GM12878 (cell line): ENCODE measurements at regions not wholly inside any gene's neighbourhood (a gene's known extent, or its start where the extent isn't known, plus 50 kb on each side); places are given as distances from the start of the nearest gene placed in this dataset.

Experiments used
- BACH1 ChIP-seq: fragments of 450-650 bp; IDR thresholded peaks from 2 replicates; pipeline ENCODE4 v1.6.1; 2017; ENCODE audit warnings: mild to moderate bottlenecking, borderline replicate concordance
- CEBPB ChIP-seq, 2 experiments: fragments of 150-350 bp in 1 of 2; IDR thresholded peaks; 2 replicates each; pipeline ENCODE4 v1.6.1; 2012 to 2014; ENCODE audit warnings: low read depth in 2 of 2, low read length in 2 of 2, borderline replicate concordance in 1 of 2, inconsistent platforms in 1 of 2
- CUX1 ChIP-seq: IDR thresholded peaks from 2 replicates; pipeline ENCODE4 v1.6.1; 2012; ENCODE audit warnings: improper control_type of control experiment, low read depth, low read length; ENCODE audit not compliant: insufficient replicate concordance
- E4F1 ChIP-seq: fragments of 450-650 bp; IDR thresholded peaks from 2 replicates; pipeline ENCODE4 v1.6.1; 2018; ENCODE audit warnings: borderline replicate concordance, mild to moderate bottlenecking; ENCODE audit not compliant: partially characterized antibody
- EZH2 ChIP-seq: IDR thresholded peaks from 2 replicates; pipeline ENCODE4 v1.6.1; 2012; ENCODE audit warnings: low read depth, mild to moderate bottlenecking, control low read depth, inconsistent platforms, low read length, borderline replicate concordance; ENCODE audit not compliant: control insufficient read depth
- JUNB ChIP-seq: IDR thresholded peaks from 2 replicates; pipeline ENCODE4 v1.6.1; 2016; ENCODE audit warnings: antibody characterized with exemption, mild to moderate bottlenecking
- MAX ChIP-seq: IDR thresholded peaks from 2 replicates; pipeline ENCODE4 v1.6.1; 2012; ENCODE audit warnings: low read depth, low read length, improper control_type of control experiment
- MEF2B ChIP-seq: fragments of 450-650 bp; IDR thresholded peaks from 2 replicates; pipeline ENCODE4 v1.6.1; 2018; ENCODE audit warnings: mild to moderate bottlenecking, moderate library complexity; ENCODE audit not compliant: partially characterized antibody, poor library complexity, severe bottlenecking
- MTA2 ChIP-seq: fragments of 450-650 bp; IDR thresholded peaks from 2 replicates; pipeline ENCODE4 v1.6.1; 2016; ENCODE audit warnings: low read depth, mild to moderate bottlenecking, moderate library complexity
- MYC ChIP-seq: IDR thresholded peaks from 2 replicates; pipeline ENCODE4 v1.6.1; 2011; ENCODE audit warnings: mild to moderate bottlenecking, low read length, moderate library complexity, inconsistent platforms; ENCODE audit not compliant: insufficient read depth, insufficient replicate concordance, insufficient read length, severe bottlenecking
- PBX3 ChIP-seq: IDR thresholded peaks from 2 replicates; pipeline ENCODE4 v1.6.1; 2011; ENCODE audit warnings: mild to moderate bottlenecking, low read depth, low read length, moderate library complexity; ENCODE audit not compliant: insufficient replicate concordance
- PKNOX1 ChIP-seq: fragments of 450-650 bp; IDR thresholded peaks from 2 replicates; pipeline ENCODE4 v1.6.1; 2016; ENCODE audit warnings: mild to moderate bottlenecking
- RB1 ChIP-seq: fragments of 450-650 bp; formaldehyde crosslinking; IDR thresholded peaks from 2 replicates; pipeline ENCODE4 v1.6.1; 2017; ENCODE audit warnings: mild to moderate bottlenecking, borderline replicate concordance
- RELA ChIP-seq: fragments of 450-650 bp; IDR thresholded peaks from 2 replicates; pipeline ENCODE4 v1.8.0; 2014; ENCODE audit warnings: borderline replicate concordance; ENCODE audit not compliant: partially characterized antibody
- SMAD5 ChIP-seq: IDR thresholded peaks from 2 replicates; pipeline ENCODE4 v1.6.1; 2016; ENCODE audit warnings: antibody characterized with exemption, low read depth
- TAF1 ChIP-seq: IDR thresholded peaks from 2 replicates; pipeline ENCODE4 v1.6.1; 2011; ENCODE audit warnings: mild to moderate bottlenecking, low read depth, low read length, borderline replicate concordance
- TBL1XR1 ChIP-seq: IDR thresholded peaks from 2 replicates; pipeline ENCODE4 v1.6.1; 2012; ENCODE audit warnings: low read depth, low read length, improper control_type of control experiment
- USF2 ChIP-seq: IDR thresholded peaks from 2 replicates; pipeline ENCODE4 v1.6.1; 2011; ENCODE audit warnings: low read depth, low read length, improper control_type of control experiment, borderline replicate concordance
- ZZZ3 ChIP-seq: IDR thresholded peaks from 2 replicates; pipeline ENCODE4 v1.6.1; 2011; ENCODE audit warnings: low read depth; ENCODE audit not compliant: control insufficient read depth, insufficient read length

GRCh38 chr2:144213797-144214196 is 306.1 kb downstream of the ZEB2 start (continued):
- no peak for TF ChIP-seq MYC
- peak; percentile 98 for TF ChIP-seq MTA2
- no peak for TF ChIP-seq SMAD5
- no peak for TF ChIP-seq BACH1
- peak; percentile 97 for TF ChIP-seq TBL1XR1
- peak; percentile 49 for TF ChIP-seq RELA
- no peak for TF ChIP-seq ZZZ3
- TF ChIP-seq CUX1, result no peak
- no peak for TF ChIP-seq PBX3
- no peak for TF ChIP-seq E4F1
- no peak for TF ChIP-seq RB1
- no peak for TF ChIP-seq CEBPB (IDR thresholded peaks at IDR 0.05; ENCODE audit: borderline replicate concordance in 1 of 2, low read depth in 2 of 2, low read length in 2 of 2)
- no peak for TF ChIP-seq EZH2
- TF ChIP-seq JUNB, result peak; percentile 73
- TF ChIP-seq TAF1, result no peak
- TF ChIP-seq PKNOX1, result no peak
- TF ChIP-seq USF2, result no peak
- TF ChIP-seq MEF2B, result peak; percentile 96
- no peak for TF ChIP-seq MAX
